H1 (cell line): ENCODE measurements at regions not wholly inside any gene's neighbourhood (a gene's known extent, or its start where the extent isn't known, plus 50 kb on each side); places are given as distances from the start of the nearest gene placed in this dataset.

Experiments used
- CTCF ChIA-PET: fragments of 300-600 bp; sonication (Branson Sonifier 250); formaldehyde crosslinking; loops from one replicate; lab custom pipeline; 2021; ENCODE audit not compliant: partially characterized antibody; lab: Charles Lee
- POLR2A ChIA-PET: fragments of 300-600 bp; sonication (Branson Sonifier 250); formaldehyde crosslinking; loops from one replicate; lab custom pipeline; 2021; ENCODE audit warnings: inconsistent platforms; ENCODE audit not compliant: partially characterized antibody; lab: Charles Lee
- DNase-seq, 2 experiments: peaks; one replicate each; pipeline versions ENCODE4 v3.0.0 to v3.0.0-alpha.2; 2010 to 2022; ENCODE audit warnings: low spot score in 2 of 2, low read depth in 1 of 2, mixed read lengths in 1 of 2
- FAIRE-seq: peaks from 2 replicates; lab custom pipeline; 2011; peaks lifted over from hg19 to GRCh38; lab: Jason Lieb, UNC
- H2AFZ ChIP-seq: 2 replicates; pipeline ENCODE4 v1.8.1; 2012; ENCODE audit warnings: low read length, inconsistent platforms
- H2AK5ac ChIP-seq: 2 replicates; pipeline ENCODE4 v1.6.1; 2013; ENCODE audit warnings: low read depth, low read length
- H2BK120ac ChIP-seq: replicated peaks from 2 replicates; pipeline ENCODE3; 2013; ENCODE audit warnings: low read depth, low read length, inconsistent platforms
- H2BK12ac ChIP-seq: 2 replicates; pipeline ENCODE4 v1.6.1; 2013; ENCODE audit warnings: low read depth, low read length
- H2BK15ac ChIP-seq: 2 replicates; pipeline ENCODE4 v1.6.1; 2013; ENCODE audit warnings: low read length
- H2BK20ac ChIP-seq: 2 replicates; pipeline ENCODE4 v1.6.1; 2013; ENCODE audit warnings: low read length
- H2BK5ac ChIP-seq: 2 replicates; pipeline ENCODE4 v1.6.1; 2013; ENCODE audit warnings: low read depth, low read length
- H3K14ac ChIP-seq: 2 replicates; pipeline ENCODE4 v1.6.1; 2013; ENCODE audit warnings: inconsistent platforms; ENCODE audit not compliant: insufficient read length
- H3K18ac ChIP-seq: 2 replicates; pipeline ENCODE4 v1.6.1; 2013; ENCODE audit warnings: low read length; ENCODE audit errors: extremely low read depth
- H3K23ac ChIP-seq: 2 replicates; pipeline ENCODE4 v1.6.1; 2013; ENCODE audit warnings: inconsistent platforms; ENCODE audit not compliant: insufficient read length
- H3K23me2 ChIP-seq: 2 replicates; pipeline ENCODE4 v1.6.1; 2013; ENCODE audit warnings: low read depth, low read length
- H3K27ac ChIP-seq: 2 replicates; pipeline ENCODE4 v1.6.1; 2011; ENCODE audit warnings: low read depth, low read length, inconsistent platforms
- H3K27me3 ChIP-seq, 4 experiments: replicated peaks in 1 of 4; 1 replicate in 1 of 4; 2 replicates in 3 of 4; pipeline versions ENCODE4 v1.6.1 to v1.8.1; 2011 to 2013; ENCODE audit warnings: low read length in 3 of 4, mild to moderate bottlenecking in 3 of 4, inconsistent platforms in 2 of 4, mixed read lengths in 2 of 4, moderate library complexity in 1 of 4; ENCODE audit not compliant: control insufficient read depth in 3 of 4, insufficient read depth in 3 of 4; ENCODE audit errors: extremely low read depth in 1 of 4
- H3K36me3 ChIP-seq, 4 experiments: 2 replicates each; pipeline versions ENCODE4 v1.6.1 to v1.8.1; 2011 to 2013; ENCODE audit warnings: mild to moderate bottlenecking in 4 of 4, low read length in 3 of 4, moderate library complexity in 2 of 4, control low read depth in 1 of 4, inconsistent platforms in 1 of 4; ENCODE audit not compliant: insufficient read depth in 4 of 4, control insufficient read depth in 2 of 4
- H3K4ac ChIP-seq: replicated peaks from 2 replicates; pipeline ENCODE3; 2013; ENCODE audit warnings: low read length, low read depth, mixed read lengths, inconsistent platforms; ENCODE audit not compliant: insufficient read length
- H3K4me1 ChIP-seq, 4 experiments: replicated peaks in 1 of 4; 1 replicate in 1 of 4; 2 replicates in 3 of 4; pipeline versions ENCODE4 v1.6.1 to v1.8.1; 2011 to 2013; ENCODE audit warnings: low read length in 3 of 4, inconsistent platforms in 2 of 4, mixed read lengths in 1 of 4; ENCODE audit not compliant: insufficient read depth in 4 of 4, control insufficient read depth in 3 of 4
- H3K4me2 ChIP-seq, 2 experiments: 2 replicates each; pipeline versions ENCODE4 v1.6.1 to v1.8.1; 2011 to 2013; ENCODE audit warnings: low read depth in 2 of 2, low read length in 2 of 2, control low read depth in 1 of 2, inconsistent platforms in 1 of 2, mild to moderate bottlenecking in 1 of 2; ENCODE audit not compliant: insufficient read depth in 1 of 2
- H3K4me3 ChIP-seq, 4 experiments: fragments of 200-600, 300-600 bp in 1 of 4; sonication (generic), shearing (Covaris generic), sonication (Bioruptor Twin) in 1 of 4; 2 replicates each; pipeline versions ENCODE4 v1.5.1 to v1.8.1; 2011 to 2016; ENCODE audit warnings: low read length in 4 of 4, low read depth in 3 of 4, control low read depth in 2 of 4, inconsistent platforms in 2 of 4, mild to moderate bottlenecking in 2 of 4, mixed read lengths in 1 of 4, moderate library complexity in 1 of 4; ENCODE audit not compliant: insufficient read depth in 2 of 4; ENCODE audit errors: extremely low read depth in 1 of 4
- H3K56ac ChIP-seq: replicated peaks from 2 replicates; pipeline ENCODE3; 2013; ENCODE audit warnings: low read depth, mild to moderate bottlenecking, mixed read lengths, low read length, inconsistent platforms; ENCODE audit not compliant: insufficient read length
- H3K79me1 ChIP-seq: 2 replicates; pipeline ENCODE4 v1.6.1; 2013; ENCODE audit warnings: low read depth, low read length, control low read depth
- H3K79me2 ChIP-seq, 2 experiments: 2 replicates each; pipeline versions ENCODE4 v1.6.1 to v1.8.1; 2012 to 2013; ENCODE audit warnings: low read length in 2 of 2, mild to moderate bottlenecking in 2 of 2, inconsistent platforms in 1 of 2; ENCODE audit not compliant: insufficient read depth in 2 of 2, control insufficient read depth in 1 of 2
- H3K9ac ChIP-seq, 4 experiments: replicated peaks in 1 of 4; 1 replicate in 1 of 4; 2 replicates in 3 of 4; pipeline versions ENCODE4 v1.6.1 to v1.8.1; 2011 to 2013; ENCODE audit warnings: low read depth in 3 of 4, low read length in 3 of 4, control low read depth in 2 of 4, mild to moderate bottlenecking in 2 of 4, moderate library complexity in 2 of 4, inconsistent platforms in 1 of 4; ENCODE audit errors: extremely low read depth in 1 of 4
- H3K9me3 ChIP-seq, 2 experiments: 2 replicates each; pipeline versions ENCODE4 v1.6.1 to v1.8.1; 2012 to 2013; ENCODE audit warnings: mild to moderate bottlenecking in 2 of 2, moderate library complexity in 2 of 2, control low read depth in 1 of 2, inconsistent platforms in 1 of 2, low read depth in 1 of 2, low read length in 1 of 2, mixed read lengths in 1 of 2; ENCODE audit not compliant: insufficient read depth in 2 of 2
- H4K20me1 ChIP-seq, 2 experiments: replicated peaks in 1 of 2; 2 replicates each; pipeline versions ENCODE3 to v1.8.1; 2011 to 2013; ENCODE audit warnings: inconsistent platforms in 2 of 2, low read length in 2 of 2, mild to moderate bottlenecking in 1 of 2; ENCODE audit not compliant: insufficient read depth in 2 of 2, control insufficient read depth in 1 of 2
- H4K5ac ChIP-seq: 2 replicates; pipeline ENCODE4 v1.6.1; 2013; ENCODE audit warnings: low read length, low read depth, mixed read lengths, inconsistent platforms; ENCODE audit not compliant: insufficient read length
- H4K8ac ChIP-seq: 2 replicates; pipeline ENCODE4 v1.8.0; 2013; ENCODE audit warnings: mild to moderate bottlenecking, moderate library complexity, low read length, inconsistent platforms; ENCODE audit not compliant: insufficient read depth; ENCODE audit errors: extremely low read depth
- H4K91ac ChIP-seq: replicated peaks from 2 replicates; pipeline ENCODE3; 2013; ENCODE audit warnings: low read length, mixed read lengths, inconsistent platforms; ENCODE audit not compliant: insufficient read length
- BRCA1 ChIP-seq: IDR thresholded peaks from 2 replicates; pipeline ENCODE4 v1.6.1; 2012; ENCODE audit warnings: low read depth, low read length, improper control_type of control experiment
- CBX5 ChIP-seq: fragments of 300-800, 300-1000 bp; sonication (generic); IDR thresholded peaks from 2 replicates; pipeline ENCODE4 v1.7.1; 2016; ENCODE audit warnings: antibody characterized with exemption, low read length, low read depth
- CHD1 ChIP-seq: IDR thresholded peaks from 2 replicates; pipeline ENCODE4 v1.6.1; 2012; ENCODE audit warnings: low read depth, low read length, improper control_type of control experiment
- EGR1 ChIP-seq: IDR thresholded peaks from 2 replicates; pipeline ENCODE4 v1.6.1; 2011; ENCODE audit warnings: low read depth, low read length, borderline replicate concordance
- JUN ChIP-seq: IDR thresholded peaks from 2 replicates; pipeline ENCODE4 v1.6.1; 2011; ENCODE audit warnings: low read depth, mild to moderate bottlenecking, improper control_type of control experiment, low read length
- KDM4A ChIP-seq: IDR thresholded peaks from one replicate; pipeline ENCODE4 v1.7.1; 2012; ENCODE audit warnings: low read depth, mild to moderate bottlenecking, moderate library complexity, low read length, inconsistent platforms; ENCODE audit not compliant: severe bottlenecking
- MAX ChIP-seq: IDR thresholded peaks from 2 replicates; pipeline ENCODE4 v1.6.1; 2012; ENCODE audit warnings: inconsistent platforms
- POLR2AphosphoS5 ChIP-seq: IDR thresholded peaks from 2 replicates; pipeline ENCODE4 v1.6.1; 2011; ENCODE audit warnings: low read depth, low read length
- SAP30 ChIP-seq: fragments of 300-600 bp; sonication (generic); IDR thresholded peaks from 2 replicates; pipeline ENCODE4 v1.7.1; 2012; ENCODE audit warnings: low read length, moderate library complexity, mild to moderate bottlenecking, inconsistent platforms; ENCODE audit not compliant: insufficient read depth, insufficient replicate concordance
- SIRT6 ChIP-seq: IDR thresholded peaks from one replicate; pipeline ENCODE4 v1.7.1; 2012; ENCODE audit warnings: low read length, inconsistent platforms
- WGBS, 2 experiments: shearing (Covaris generic) in 1 of 2; methylation state at CpG; one replicate each; pipeline versions ENCODE4 v1.1.6 to v1.1.7; 2013 to 2015; ENCODE audit warnings: low lambda C conversion rate in 2 of 2, mixed read lengths in 2 of 2, inconsistent platforms in 1 of 2, low coverage in 1 of 2, missing lambda C conversion rate in 1 of 2; ENCODE audit not compliant: insufficient replicate concordance in 2 of 2, insufficient coverage in 1 of 2, insufficient read length in 1 of 2; ENCODE audit errors: extremely low coverage in 1 of 2, missing lambda C conversion rate in 1 of 2; 5-methylcytosine and 5-hydroxymethylcytosine counted together

- Histone ChIP-seq H3K4ac (no peak overlapping the region), H3K36me3 (peaks cover 0 to 3% (median 0%) of the 10 kb centered on the region in 4 experiments; a peak in 1 of 8 replicates), H4K8ac (no peak overlapping the region), H2BK120ac (no peak overlapping the region), H4K5ac (no peak overlapping the region), H3K56ac (no peak overlapping the region), H3K14ac (no peak overlapping the region), H2AK5ac (no peak overlapping the region), H4K20me1 (no peaks in the 10 kb centered on the region), H2BK12ac (no peak overlapping the region), H2BK20ac (no peak overlapping the region), H4K91ac (no peak overlapping the region), H3K27ac (no peak overlapping the region), H2BK15ac (no peak overlapping the region), H3K4me2 (no peak overlapping the region), H3K18ac (no peak overlapping the region), H3K9me3 (peaks cover 11 to 19% of the 10 kb centered on the region in 2 experiments), H2AFZ (no peak overlapping the region), H3K79me1 (no peaks in the 10 kb centered on the region), H3K23ac (no peak overlapping the region), H3K23me2 (no peaks in the 10 kb centered on the region), H3K4me3 (no peak overlapping the region), H3K27me3 (no peaks in the 10 kb centered on the region), H3K4me1 (no peaks in the 10 kb centered on the region), H3K9ac (no peak overlapping the region), H3K79me2 (no peaks in the 10 kb centered on the region), H2BK5ac (no peak overlapping the region)
- FAIRE-seq (no peak), DNase-seq (no peak)
- TF ChIP-seq EGR1 (no peak), CBX5 (no peak), CHD1 (no peak), SAP30 (no peak), SIRT6 (no peak), POLR2AphosphoS5 (no peak), BRCA1 (no peak), MAX (no peak), KDM4A (no peak), JUN (no peak)
- 84% methylated on average over 3 of the region's 3 CpGs; no CpG with 5 or more reads in 1 of the 2 experiments for WGBS, 2 experiments
- POLR2A ChIA-PET, result no interaction called here
- CTCF ChIA-PET, result interaction anchor here (1.2 to 1.3 kb wide), 2 partner anchors 35 to 47 kb away, joined by 3 to 4 read pairs; no protein-coding TSS in a partner anchor
Measured at GRCh38 chr7:123319911-123320310, 120.1 kb upstream of the SLC13A1 start.
